PC-9 (cell line): ENCODE measurements at regions not wholly inside any gene's neighbourhood (a gene's known extent, or its start where the extent isn't known, plus 50 kb on each side); places are given as distances from the start of the nearest gene placed in this dataset.

ENCODE experiments used
- BruUV-seq: library from RNA; stranded (reverse); fragments of 400-500 nt; replicated peaks from 2 replicates; lab custom pipeline; 2021; lab: Mats Ljungman, UMichigan
- CTCF ChIA-PET: fragments of 300-600 bp; sonication (Branson Sonifier 250); formaldehyde crosslinking; loops from one replicate; lab custom pipeline; 2022; ENCODE audit warnings: antibody characterized with exemption; lab: Charles Lee
- POLR2A ChIA-PET: fragments of 300-600 bp; sonication (Branson Sonifier 250); formaldehyde crosslinking; loops from one replicate; lab custom pipeline; 2022; ENCODE audit warnings: antibody characterized with exemption; ENCODE audit not compliant: unreplicated experiment; lab: Charles Lee
- DNase-seq, 2 experiments: peaks; one replicate each; pipeline versions ENCODE4 v3.0.0 to v3.0.0-alpha.2; 2015 to 2022; ENCODE audit warnings: mixed read lengths in 1 of 2
- H2AFZ ChIP-seq: fragments of 200-600 bp; sonication (generic); 2 replicates; pipeline ENCODE4 v1.8.1; 2017; ENCODE audit warnings: antibody characterized with exemption
- H3F3A ChIP-seq: fragments of 200-600 bp; sonication (generic); 2 replicates; pipeline ENCODE4 v1.8.1; 2017; ENCODE audit warnings: antibody characterized with exemption, mild to moderate bottlenecking, low read depth; ENCODE audit not compliant: insufficient read depth
- H3K27ac ChIP-seq: fragments of 200-600 bp; sonication (generic); 2 replicates; pipeline ENCODE4 v1.6.1; 2016; ENCODE audit warnings: mixed run types
- H3K27me3 ChIP-seq: fragments of 200-600 bp; sonication (generic); 2 replicates; pipeline ENCODE4 v1.6.1; 2016; ENCODE audit warnings: low read depth, mixed run types; ENCODE audit not compliant: insufficient read depth
- H3K36me3 ChIP-seq: fragments of 200-600 bp; sonication (generic); 2 replicates; pipeline ENCODE4 v1.6.1; 2016; ENCODE audit warnings: low read depth, mixed run types
- H3K4me1 ChIP-seq: fragments of 200-600 bp; sonication (generic); replicated peaks from 2 replicates; pipeline ENCODE4 v1.6.1; 2016; ENCODE audit warnings: mixed run types; ENCODE audit not compliant: insufficient read depth
- H3K4me2 ChIP-seq: fragments of 200-600 bp; sonication (generic); 2 replicates; pipeline ENCODE4 v1.6.1; 2017; ENCODE audit warnings: mixed run types
- H3K4me3 ChIP-seq: fragments of 200-600 bp; sonication (generic); 2 replicates; pipeline ENCODE4 v1.6.1; 2016; ENCODE audit warnings: mixed run types
- H3K79me2 ChIP-seq: fragments of 200-600 bp; sonication (generic); 2 replicates; pipeline ENCODE4 v1.6.1; 2017; ENCODE audit warnings: low read depth, mixed run types
- H3K9me2 ChIP-seq: fragments of 200-600 bp; sonication (generic); 2 replicates; pipeline ENCODE4 v1.8.1; 2017; ENCODE audit warnings: mild to moderate bottlenecking; ENCODE audit not compliant: insufficient read depth
- H3K9me3 ChIP-seq: fragments of 200-600 bp; sonication (generic); 2 replicates; pipeline ENCODE4 v1.8.1; 2016; ENCODE audit warnings: low read depth; ENCODE audit not compliant: insufficient read depth
- H4K20me1 ChIP-seq: fragments of 200-600 bp; sonication (generic); 2 replicates; pipeline ENCODE4 v1.8.1; 2017; ENCODE audit not compliant: insufficient read depth
- EZH2 ChIP-seq: fragments of 200-600 bp; sonication (generic); IDR thresholded peaks from 2 replicates; pipeline ENCODE4 v1.8.0; 2017; ENCODE audit warnings: antibody characterized with exemption, low read depth
- intact Hi-C: fragments of 100-400 bp; cut with micrococcal nuclease; formaldehyde crosslinking; loops from one replicate; pipeline ENCODE4 v1.10.0; 2022; ENCODE audit not compliant: unreplicated experiment
- TF ChIP-seq, protein P1 (sequence below): fragments of 200-600 bp; sonication (generic); conservative IDR thresholded peaks from 2 replicates; pipeline ENCODE4 v1.6.1; 2017; ENCODE audit warnings: mixed run types, antibody characterized with exemption, mild to moderate bottlenecking, moderate library complexity

DNA sequence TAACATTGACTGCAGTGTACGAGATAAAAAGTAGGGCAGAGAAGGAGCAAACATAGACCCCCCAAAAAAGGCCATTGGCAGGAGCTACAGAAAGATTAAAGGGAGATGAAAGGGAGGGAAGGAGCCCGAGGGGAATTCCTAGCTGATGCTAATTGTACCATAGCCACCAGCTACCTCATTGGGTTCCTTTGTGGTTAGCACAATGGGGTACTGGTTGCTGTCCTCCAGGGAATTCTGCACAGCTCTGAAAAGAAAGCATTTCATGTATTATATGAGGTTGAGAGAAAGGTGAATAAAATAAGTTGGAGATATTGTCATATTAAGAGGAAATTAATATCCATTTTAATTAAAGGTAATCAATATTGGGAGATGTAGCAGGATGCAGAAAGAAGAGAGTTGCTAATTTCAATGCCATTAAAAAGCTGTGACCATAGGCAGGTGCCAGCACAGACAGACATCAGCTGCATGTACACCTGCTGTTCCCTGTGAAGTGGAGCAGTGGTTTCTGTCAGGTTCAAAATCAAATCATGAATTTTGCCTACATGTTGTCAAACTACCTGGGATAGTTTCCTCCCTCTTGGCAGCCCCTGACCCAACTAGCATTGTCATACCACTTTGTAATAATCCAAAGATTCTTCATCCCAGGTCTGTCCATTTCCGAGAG is 185.4 kb upstream of the DLGAP1 start:
- H2AFZ ChIP-seq: no peak overlapping the region
- no TSS peak for BruUV-seq
- H3K4me2 ChIP-seq: no peak overlapping the region
- no peaks in the 10 kb centered on the region for H3K9me3 ChIP-seq
- no peak for TF ChIP-seq EZH2
- TF ChIP-seq, protein P1, sequence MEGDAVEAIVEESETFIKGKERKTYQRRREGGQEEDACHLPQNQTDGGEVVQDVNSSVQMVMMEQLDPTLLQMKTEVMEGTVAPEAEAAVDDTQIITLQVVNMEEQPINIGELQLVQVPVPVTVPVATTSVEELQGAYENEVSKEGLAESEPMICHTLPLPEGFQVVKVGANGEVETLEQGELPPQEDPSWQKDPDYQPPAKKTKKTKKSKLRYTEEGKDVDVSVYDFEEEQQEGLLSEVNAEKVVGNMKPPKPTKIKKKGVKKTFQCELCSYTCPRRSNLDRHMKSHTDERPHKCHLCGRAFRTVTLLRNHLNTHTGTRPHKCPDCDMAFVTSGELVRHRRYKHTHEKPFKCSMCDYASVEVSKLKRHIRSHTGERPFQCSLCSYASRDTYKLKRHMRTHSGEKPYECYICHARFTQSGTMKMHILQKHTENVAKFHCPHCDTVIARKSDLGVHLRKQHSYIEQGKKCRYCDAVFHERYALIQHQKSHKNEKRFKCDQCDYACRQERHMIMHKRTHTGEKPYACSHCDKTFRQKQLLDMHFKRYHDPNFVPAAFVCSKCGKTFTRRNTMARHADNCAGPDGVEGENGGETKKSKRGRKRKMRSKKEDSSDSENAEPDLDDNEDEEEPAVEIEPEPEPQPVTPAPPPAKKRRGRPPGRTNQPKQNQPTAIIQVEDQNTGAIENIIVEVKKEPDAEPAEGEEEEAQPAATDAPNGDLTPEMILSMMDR: no peak
- CTCF ChIA-PET: no interaction called here
- no peak overlapping the region for H3K4me3 ChIP-seq
- no peaks in the 10 kb centered on the region for H3K4me1 ChIP-seq
- no peaks in the 10 kb centered on the region for H3K9me2 ChIP-seq
- intact Hi-C loops: no loop called here
- H3K27ac ChIP-seq: no peak overlapping the region
- H3K36me3 ChIP-seq: no peaks in the 10 kb centered on the region
- no peaks in the 10 kb centered on the region for H3F3A ChIP-seq
- POLR2A ChIA-PET: no interaction called here
- H3K79me2 ChIP-seq: no peaks in the 10 kb centered on the region
- H4K20me1 ChIP-seq: no peaks in the 10 kb centered on the region
- no peaks in the 10 kb centered on the region for H3K27me3 ChIP-seq
- DNase-seq: no peak

DNA sequence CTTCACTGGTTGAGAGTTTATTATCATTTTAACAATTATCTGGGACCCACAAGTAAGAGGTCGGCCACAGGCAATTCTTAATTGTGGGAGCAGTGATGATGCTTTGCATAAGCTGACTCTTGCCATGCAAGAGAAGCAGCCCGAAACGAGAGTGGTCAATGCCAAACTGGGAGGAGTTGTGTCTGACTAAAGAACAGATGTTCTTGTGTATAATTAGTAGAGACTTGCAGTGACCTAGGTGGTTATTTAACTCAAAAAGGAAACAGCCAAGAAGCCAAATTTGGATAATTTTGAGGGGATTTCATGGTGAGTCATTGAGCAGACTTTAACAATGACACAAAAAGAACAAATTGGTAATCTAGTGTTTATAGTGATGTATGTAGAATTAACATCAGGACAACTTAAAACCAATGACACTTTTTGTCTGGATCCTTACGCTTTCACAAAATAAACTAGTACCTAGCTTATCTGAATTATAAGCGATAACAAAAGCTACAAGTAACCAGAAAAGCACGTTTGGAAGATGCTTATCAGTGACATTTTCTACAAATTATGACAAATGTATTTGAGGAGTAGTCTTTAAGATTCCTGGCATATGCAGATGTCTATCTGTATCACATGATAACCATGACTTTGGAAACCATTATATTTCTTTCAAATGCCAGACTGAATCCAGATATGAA is 184.7 kb upstream of the DLGAP1 start:
- Histone ChIP-seq H3K9me3 (no peaks in the 10 kb centered on the region), H2AFZ (no peak overlapping the region), H3K27ac (no peak overlapping the region), H3K9me2 (no peaks in the 10 kb centered on the region), H3K4me1 (no peaks in the 10 kb centered on the region), H3K4me2 (no peak overlapping the region), H3K79me2 (no peaks in the 10 kb centered on the region), H3F3A (no peaks in the 10 kb centered on the region), H4K20me1 (no peaks in the 10 kb centered on the region), H3K36me3 (no peaks in the 10 kb centered on the region), H3K27me3 (no peaks in the 10 kb centered on the region), H3K4me3 (no peak overlapping the region)
- BruUV-seq: no TSS peak
- DNase-seq: no peak
- TF ChIP-seq, protein P1: no peak
- TF ChIP-seq EZH2: no peak
- POLR2A ChIA-PET: no interaction called here
- CTCF ChIA-PET: no interaction called here
- intact Hi-C loops: no loop called here

DNA sequence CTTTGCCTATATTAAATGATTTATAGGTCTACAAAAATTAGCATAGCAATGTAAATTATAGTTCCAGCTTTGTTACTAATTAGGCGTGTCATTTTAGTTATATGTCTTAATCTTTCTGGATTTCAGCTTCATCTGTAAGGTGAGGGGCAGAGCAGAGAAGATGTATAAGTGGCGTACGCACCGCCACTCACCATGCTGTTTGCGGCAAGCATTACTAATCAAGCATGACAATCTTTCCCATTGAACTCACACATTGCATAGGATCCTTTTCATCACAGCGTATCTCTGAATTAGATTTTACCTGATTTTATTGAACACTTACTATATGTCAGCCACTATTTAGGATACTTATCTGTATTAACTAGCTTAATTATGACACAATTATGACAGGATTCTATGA is 183.6 kb upstream of the DLGAP1 start:
- H4K20me1 ChIP-seq: no peaks in the 10 kb centered on the region
- CTCF ChIA-PET: no interaction called here
- BruUV-seq: no TSS peak
- no peaks in the 10 kb centered on the region for H3F3A ChIP-seq
- POLR2A ChIA-PET: no interaction called here
- H3K4me1 ChIP-seq: no peaks in the 10 kb centered on the region
- no peak overlapping the region for H3K4me3 ChIP-seq
- no peaks in the 10 kb centered on the region for H3K9me3 ChIP-seq
- no peak for TF ChIP-seq EZH2
- TF ChIP-seq, protein P1: no peak
- intact Hi-C loops: no loop called here
- no peak overlapping the region for H3K27ac ChIP-seq
- H3K79me2 ChIP-seq: no peaks in the 10 kb centered on the region
- DNase-seq: no peak
- no peak overlapping the region for H3K4me2 ChIP-seq
- no peak overlapping the region for H2AFZ ChIP-seq
- H3K27me3 ChIP-seq: no peaks in the 10 kb centered on the region
- no peaks in the 10 kb centered on the region for H3K9me2 ChIP-seq
- no peaks in the 10 kb centered on the region for H3K36me3 ChIP-seq
